WI38 (cell line): ENCODE measurements at regions not wholly inside any gene's neighbourhood (a gene's known extent, or its start where the extent isn't known, plus 50 kb on each side); places are given as distances from the start of the nearest gene placed in this dataset.
"Not testable (repeated sequence)": the region's sequence is repeated elsewhere in the genome, so short reads cannot be mapped to it uniquely, and the experiment has no call there.

Source experiments
- H3K4me3 ChIP-seq: 2 replicates; pipeline ENCODE4 v1.5.1; 2011; ENCODE audit warnings: low read depth, mild to moderate bottlenecking, control low read depth, low read length

DNA sequence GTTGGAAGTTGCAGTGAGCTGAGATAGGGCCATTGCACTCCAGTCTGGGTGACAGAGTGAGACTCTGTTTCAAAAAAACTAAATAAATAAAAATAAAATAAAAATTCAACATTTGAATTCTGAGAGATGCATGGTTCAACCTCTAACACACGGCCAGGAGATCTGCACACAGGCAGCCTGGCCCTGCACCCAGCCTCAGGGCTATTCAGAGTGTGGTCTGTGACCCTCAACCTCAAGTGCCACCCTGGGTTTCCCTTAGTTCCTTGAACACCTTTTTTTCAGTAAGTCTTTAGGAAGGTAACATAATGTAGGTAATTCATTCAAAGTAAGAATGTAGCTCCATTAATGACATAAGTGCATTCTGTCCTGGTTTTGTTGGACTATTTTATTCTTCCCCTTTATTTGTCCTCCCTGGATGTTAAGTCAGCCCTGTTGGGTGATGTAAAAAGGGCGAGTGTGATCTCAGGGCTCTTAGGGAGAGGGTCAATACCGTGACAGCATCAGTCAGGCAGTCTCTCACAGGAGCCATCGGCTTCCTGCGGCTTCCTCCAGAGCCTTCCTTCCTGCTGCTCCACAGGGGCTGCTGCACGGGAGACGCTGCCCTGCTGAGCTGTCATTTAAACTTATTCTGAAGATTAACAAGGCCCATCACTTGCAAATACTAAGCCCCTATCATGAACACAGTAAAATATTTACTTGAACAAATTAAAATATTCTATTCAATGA, 139.8 kb downstream of the SPATA31A6 start:
- not testable (repeated sequence) for H3K4me3 ChIP-seq

DNA sequence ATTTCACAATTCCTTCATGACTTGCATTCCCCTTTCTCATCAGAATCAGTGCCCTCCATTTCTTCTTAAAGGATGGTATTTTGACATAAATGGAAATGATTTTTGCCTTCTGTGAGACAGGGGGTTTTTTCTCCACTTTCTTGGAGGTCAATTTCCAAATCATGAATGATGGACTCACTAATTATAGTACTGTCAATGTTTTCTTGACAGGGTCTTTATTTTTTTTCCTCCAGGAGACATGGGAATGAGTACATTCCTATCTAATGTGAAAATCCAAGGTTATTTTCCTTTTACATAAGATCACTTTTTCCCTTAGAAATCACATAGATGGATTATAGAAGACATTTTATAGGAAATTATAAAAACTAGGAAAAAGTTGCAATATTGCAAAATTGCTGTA, 141.7 kb downstream of the SPATA31A6 start:
- H3K4me3 ChIP-seq, result not testable (repeated sequence)

DNA sequence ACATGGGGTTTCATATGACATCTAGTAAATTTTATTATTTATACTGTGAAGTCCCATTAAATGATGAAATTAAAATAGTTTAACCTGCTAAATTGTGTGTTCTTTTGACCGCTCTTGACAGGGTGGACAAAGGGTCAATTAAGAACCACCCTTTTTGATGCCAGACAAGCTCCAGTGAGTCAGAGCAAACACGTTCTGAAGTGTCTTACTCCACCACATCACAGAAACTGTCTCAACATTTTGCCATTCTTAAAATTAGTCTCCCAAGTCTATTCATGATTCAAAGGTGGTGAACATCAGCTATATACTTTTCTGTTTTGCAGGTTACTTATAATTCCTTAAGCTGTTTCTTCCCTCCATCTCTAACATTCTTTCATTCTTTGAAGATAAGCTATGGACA, 142.1 kb downstream of the SPATA31A6 start:
- not testable (repeated sequence) for H3K4me3 ChIP-seq

DNA sequence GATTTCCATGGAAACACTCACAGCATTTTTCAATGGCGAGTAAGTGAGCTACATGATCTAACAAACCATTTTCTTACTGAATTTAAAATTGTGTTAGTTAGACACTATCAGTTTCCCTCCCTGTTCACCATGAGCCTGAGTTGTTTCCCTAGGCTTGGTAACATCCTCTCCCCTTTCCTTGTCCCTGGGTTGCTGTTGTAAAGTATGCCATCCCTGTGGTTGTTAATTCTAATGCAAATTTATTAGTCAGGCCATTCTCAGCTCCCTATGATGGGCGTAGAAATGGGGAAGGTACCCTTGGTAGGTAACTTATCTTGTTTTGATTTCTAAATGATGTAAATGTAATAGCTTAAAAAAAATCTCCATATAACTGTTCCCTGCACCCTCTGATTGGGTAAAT, 143.0 kb downstream of the SPATA31A6 start:
- H3K4me3 ChIP-seq, result not testable (repeated sequence)

DNA sequence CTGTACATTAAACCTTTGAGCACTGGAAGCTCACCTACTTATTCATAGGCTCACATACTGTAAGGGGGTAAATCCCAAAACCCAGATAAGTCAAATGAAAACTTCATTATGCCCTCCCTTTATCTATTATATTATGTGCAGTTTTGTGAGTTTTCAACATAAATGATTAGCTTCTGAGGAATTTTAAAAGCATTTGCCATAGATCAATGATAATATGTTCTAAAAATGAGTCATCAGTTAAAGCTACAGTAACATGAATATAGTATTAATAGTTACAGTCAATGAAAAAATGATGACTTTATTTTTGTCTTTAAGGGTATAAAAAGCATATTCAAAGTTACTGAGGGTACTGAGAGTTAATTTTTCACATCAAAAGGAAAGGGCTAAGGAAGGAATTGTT, 151.9 kb downstream of the SPATA31A6 start:
- H3K4me3 ChIP-seq, result not testable (repeated sequence)

DNA sequence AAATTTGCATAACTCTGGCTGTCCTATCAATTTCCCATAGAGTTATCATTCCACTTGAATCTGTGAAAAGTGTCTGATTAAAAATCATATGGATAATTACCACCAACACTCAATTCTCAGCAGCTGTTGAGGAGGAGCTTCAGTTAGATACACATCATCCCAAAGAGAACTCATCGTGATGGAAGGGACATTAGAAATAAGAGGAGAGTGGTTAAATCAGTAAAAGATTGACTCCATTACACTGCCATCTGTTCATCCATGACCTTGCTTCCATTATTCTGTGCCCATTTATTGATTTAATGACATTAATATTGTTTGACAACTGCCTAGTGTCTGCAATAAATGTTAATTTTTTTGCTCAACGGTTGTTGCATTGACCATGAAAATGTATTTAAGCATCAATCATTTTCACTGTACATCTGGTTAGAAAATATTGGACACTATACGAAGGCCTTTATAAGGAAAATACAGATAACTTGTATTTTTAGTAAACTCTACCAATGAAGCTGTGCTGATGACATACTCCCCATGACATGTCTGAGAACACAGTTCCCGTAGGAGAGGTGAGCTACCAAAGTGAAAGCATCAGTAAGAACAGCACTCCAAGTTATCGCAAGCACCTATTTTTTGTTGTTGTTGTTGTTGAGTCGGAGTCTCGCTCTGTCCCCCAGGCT, 152.7 kb downstream of the SPATA31A6 start:
- H3K4me3 ChIP-seq, result not testable (repeated sequence)

DNA sequence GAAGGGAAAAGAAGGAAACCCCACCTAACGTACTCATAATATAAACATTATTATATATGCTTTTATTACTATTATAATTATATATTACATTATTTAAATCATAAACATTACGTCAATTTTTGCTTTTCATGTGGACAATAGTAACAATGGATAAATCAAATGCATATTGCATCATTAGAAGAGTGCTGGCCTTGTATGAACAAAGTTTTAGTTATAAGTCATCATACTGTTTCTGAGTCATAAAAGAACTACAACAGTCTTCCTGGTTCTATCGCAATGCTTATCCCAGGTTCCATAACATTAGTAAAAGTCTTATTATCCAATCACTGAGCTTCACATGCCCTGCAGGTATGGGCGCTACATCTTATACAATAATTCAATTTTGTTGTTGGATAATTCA, 154.8 kb downstream of the SPATA31A6 start:
- not testable (repeated sequence) for H3K4me3 ChIP-seq

DNA sequence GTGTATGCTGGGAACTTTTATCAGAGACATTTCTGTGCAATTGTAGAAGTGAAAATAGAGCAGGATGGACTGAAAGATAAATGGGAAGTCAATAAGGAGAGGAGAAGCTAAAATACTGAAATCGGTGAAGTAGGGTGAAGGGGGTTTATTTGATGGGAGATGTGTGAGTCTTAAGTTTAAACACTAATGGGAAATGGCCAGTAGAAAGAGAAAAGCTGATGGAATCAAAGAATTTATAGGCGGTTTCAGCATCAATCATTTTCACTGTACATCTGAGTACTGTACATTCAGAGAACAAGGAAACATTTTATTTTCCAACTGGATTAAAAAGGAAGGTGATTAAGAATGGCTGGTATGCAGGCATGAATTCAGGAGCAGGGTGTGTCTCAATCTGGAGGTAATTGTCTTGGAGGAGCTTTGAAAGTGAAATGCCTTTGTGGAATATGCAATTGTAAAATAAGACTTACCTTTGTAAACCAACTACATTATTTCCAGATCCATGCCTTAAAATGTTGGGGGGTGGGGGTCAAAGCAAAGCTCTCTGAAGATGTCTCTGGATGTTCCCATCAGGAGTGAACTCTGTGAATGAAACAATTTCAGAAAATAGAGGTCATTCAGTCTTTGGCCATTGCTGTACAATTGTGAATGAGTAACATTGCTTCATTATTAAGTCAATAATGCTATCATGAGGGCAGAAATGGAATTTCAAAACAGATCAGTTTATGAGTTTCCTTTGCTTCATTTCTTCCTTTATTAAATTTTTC, 156.4 kb downstream of the SPATA31A6 start:
- not testable (repeated sequence) for H3K4me3 ChIP-seq

DNA sequence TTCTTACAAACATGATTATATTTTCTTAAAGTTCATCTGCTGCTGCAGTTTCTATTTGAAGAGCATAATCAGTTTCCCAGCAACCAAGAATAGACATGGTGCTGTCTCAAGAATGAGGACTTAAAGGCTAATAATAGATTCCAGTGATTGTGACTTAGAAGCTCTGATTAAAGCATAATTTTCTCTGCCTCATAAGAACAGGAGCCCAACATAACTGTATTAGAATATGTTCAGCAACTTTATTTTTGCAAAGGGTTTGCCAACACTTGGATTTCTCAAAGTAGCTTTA, 156.9 kb downstream of the SPATA31A6 start:
- H3K4me3 ChIP-seq, result not testable (repeated sequence)

DNA sequence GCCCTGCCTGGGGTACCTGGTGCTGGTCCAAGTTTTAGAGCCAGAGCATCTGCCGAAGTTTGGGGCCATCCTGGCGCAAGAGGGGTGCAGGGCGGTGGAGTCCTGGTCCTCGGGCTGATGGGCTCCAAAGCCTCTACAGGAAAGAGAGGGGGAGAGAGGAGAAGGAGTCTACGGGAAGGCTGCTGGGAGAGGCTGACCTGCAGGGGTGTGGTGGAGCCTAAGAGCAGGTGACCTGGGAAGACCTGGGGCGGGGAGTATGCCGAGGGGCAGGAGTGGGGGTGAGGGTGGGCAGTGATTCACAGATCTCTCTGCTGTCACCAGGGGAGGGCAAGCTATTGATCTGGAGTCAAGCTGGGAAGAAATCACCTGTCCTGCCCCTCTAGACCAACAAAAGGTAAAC, 158.4 kb downstream of the SPATA31A6 start:
- not testable (repeated sequence) for H3K4me3 ChIP-seq

DNA sequence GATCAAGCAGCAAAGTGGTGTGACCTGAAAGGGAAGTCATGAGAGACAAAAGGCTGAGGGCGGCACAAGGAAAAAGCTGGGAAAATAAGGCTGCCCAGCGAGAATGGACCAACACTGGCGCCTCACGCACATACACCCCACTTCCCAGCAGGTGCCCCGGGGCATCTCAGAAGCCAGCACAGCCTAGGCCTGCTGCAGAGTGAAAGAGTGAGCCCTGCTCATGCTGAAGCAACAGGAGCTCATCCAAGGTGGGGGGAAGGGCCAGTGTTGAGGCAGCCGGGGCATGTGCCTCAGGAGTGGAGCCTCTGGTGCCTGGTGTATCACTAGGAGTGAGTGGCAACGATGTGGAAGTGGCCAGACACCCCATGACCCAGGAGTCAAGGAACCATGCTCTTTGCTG, 158.8 kb downstream of the SPATA31A6 start:
- not testable (repeated sequence) for H3K4me3 ChIP-seq

DNA sequence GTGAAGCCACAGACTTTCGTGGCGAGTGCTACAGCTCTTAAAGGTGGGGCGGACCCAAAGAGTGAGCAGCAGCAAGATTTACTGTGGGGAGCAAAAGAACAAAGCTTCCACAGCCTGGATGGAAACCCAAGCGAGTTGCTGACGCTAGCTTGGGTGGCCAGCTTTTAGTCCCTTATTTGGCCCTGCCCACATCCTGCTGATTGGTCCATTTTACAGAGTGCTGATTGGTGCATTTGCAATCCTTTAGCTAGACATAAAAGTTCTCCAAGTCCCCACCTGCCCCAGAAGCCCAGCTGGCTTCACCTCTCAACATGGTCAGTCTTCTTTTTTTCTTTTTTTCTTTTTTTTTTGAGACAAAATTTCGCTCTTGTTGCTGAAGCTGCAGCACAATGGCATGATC, 161.0 kb downstream of the SPATA31A6 start:
- not testable (repeated sequence) for H3K4me3 ChIP-seq

DNA sequence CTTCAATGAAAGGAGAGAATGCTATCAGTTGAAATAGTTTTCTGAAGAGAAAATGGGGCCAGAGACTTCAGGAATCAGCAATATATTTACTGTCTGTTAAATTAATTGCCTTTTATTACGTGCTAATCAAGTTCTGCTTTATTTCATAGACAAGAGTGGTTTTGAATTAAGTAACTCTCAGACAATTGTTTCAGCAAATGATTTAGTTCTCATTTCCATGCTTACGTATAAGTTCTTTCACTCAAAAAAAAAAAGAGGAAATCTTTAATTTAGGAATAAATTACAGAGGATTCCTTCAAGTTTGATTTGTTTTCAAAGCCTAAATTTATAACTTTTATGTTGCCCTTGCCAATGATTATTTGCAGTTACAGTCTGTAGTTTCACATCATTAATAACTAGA, 163.5 kb downstream of the SPATA31A6 start:
- H3K4me3 ChIP-seq, result not testable (repeated sequence)

DNA sequence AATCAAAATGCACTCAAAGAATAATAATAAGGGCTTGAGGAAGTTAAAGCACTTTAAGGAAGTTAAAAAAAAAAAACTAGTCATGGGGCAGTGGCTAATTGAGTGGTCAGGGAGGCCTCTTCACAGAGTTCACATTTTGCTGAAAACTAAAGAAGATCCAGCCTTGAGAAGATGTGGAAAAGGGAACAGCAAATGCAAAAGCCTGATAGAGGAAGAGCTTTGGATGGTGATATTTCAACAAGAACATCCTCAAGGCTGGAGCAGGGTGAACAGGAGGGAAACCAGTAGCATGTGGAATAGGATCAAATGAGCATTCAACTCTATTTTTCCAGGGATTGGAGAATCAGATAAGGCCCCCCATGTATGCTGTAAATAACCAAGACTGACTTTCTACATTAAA, 165.7 kb downstream of the SPATA31A6 start:
- H3K4me3 ChIP-seq, result not testable (repeated sequence)

DNA sequence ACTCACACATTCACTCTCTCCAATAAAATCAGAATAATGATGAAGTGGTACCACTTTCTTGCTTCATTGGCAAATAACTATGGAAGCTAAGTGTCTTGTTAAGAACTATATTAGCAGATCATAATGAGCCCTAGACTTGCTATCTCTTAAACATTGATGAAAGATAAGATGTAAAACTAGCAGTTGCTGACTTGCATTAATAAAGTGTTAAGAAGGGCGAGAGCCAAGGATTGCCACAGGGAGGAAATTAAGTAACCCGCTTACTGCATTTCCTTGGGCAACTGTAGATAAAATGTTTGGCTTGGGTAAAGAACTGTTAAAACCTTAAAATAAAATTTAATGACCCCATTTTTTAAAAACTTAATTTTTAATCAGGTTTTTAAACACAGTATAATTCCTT, 167.0 kb downstream of the SPATA31A6 start:
- H3K4me3 ChIP-seq, result not testable (repeated sequence)

DNA sequence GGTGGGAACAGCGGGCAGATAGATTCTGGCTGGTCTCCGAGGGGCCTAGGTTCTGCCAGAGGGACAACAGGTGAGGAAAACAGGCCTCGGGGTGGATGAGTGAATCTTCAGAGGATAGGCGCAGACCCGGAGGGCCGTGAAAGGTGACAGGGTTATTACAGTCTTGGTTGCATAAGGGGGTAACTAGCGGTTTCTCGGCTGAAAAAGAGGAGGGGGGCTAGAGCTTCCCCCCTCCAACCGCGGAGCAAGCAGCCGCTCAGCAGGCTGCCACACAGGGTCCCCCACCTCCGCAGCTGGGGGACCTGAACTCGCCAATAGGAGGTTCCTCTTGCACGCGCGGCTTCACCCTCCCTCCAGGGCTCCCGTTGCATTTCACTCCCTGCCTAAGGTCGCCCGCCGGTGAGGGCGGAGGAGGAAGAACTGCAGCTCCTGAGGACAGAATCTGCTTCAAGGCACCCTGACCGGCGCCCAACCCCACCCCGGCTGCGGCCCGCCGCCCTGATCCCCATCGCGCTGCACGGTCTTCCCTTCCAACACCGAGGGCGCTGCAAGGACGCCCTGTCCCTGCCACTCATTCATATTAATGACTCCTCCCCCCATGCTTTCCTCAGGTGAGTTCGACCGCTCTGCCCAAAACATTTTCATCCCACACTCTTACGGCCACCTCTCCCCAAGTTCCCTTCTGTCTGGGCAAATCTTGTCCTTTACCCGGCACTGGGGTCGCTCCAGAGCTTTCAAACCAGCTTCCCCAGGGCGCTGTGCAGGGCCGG, 174.3 kb downstream of the SPATA31A6 start:
- not testable (repeated sequence) for H3K4me3 ChIP-seq

DNA sequence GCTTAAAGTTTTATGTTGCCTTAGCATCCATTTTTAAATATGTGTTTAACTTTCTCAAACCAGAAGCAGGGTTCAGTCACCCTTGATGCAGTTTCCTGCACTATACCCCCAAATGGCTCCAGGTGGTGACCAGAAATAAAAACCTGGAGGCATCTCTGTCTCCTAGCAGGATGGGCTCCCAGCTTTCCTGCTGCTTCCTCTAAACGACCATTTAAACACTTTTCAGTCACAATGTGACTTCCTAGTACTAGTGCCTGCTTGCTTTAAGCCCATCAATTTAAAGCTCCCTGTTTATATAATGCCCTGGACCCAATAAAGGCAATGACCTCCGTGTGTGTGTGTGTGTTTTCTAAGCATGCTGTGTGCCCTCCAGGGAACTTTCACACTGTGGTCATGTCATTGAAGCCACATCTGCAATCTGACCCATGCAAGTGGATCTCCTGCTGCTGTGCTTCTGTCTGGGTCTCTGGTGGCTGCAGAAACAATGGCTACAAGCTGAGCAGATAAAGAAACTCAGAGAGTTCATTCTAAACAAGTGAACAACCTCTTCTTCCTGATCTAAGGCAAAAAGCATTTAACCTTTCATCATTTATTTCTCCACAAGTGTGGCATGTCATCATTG, 175.3 kb downstream of the SPATA31A6 start:
- not testable (repeated sequence) for H3K4me3 ChIP-seq

DNA sequence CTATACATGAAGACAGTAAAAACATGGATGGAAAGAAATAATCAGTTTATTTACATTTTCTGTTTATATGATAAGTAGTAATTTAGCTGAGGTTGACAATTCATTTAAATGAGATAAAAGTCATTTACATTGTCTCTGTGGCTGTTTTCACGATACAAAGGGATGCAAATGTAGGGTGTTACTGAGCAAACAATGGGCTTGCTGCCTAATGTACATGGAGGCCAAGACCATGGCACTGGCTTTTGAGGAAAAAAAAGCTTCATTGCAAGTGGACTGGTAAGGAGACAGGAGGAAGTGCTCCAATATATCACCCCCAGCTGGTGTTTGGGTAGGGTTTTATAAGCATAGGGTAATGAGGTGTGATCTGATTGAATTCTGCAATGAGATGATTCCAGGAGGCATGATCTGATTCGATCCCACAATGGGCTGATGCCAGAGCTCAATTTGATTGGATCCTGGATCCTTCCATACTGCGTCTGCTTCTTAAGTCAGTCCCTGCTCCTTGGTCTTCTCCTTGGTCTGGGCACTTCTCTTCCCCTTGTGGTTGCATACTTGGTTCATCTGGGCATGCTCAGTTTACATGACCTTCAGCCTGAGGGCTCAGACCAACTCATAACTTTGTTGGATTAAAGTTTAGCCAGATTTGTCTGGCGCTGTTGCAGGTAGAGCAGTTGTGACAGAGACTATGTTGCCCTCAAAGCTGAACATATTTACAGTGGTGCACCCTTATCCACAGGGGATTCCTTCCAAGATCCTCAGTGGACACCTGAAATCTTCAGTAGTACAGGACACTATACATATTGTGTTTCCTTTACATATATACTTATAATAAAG, 181.2 kb downstream of the SPATA31A6 start:
- not testable (repeated sequence) for H3K4me3 ChIP-seq

DNA sequence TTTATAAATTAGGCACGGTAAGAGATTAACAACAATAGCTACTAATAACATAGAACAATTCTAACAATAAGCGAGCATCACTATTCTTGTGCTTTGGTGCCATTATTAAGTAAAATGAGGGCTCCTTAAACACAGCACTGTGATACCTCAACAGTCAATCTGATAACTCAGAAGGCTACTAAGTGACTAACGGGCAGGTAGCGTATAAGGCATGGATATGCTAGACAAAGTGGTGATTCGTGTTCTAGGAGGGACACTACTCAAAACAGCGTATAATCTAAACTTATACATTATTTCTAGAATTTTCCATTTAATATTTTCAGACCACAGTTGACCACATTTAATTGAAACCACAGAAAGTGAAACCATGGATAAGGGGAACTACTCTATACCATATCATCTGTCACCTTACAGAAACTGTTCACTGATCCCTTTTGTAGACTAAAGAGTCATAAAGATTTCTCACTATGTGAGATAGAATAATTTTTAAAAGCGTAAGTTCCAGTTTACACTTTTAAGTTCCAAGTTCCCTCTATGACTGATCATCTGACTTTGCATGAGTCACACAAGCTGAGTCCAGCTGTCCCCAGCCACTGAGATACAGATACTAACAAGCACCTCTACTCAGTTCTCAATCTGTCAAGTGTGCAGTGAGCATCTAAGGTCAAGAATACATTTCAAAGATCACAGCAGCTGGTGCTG, 181.9 kb downstream of the SPATA31A6 start:
- H3K4me3 ChIP-seq, result not testable (repeated sequence)
